HG03342 (cell line): ENCODE measurements at regions not wholly inside any gene's neighbourhood (a gene's known extent, or its start where the extent isn't known, plus 50 kb on each side); places are given as distances from the start of the nearest gene placed in this dataset.

ENCODE experiments used
- ATAC-seq: cut with Tn5 transposase; IDR thresholded peaks from one replicate; pipeline ENCODE4 v1.9.1; 2021; ENCODE audit warnings: mild to moderate bottlenecking, moderate library complexity; ENCODE audit not compliant: unreplicated experiment

DNA sequence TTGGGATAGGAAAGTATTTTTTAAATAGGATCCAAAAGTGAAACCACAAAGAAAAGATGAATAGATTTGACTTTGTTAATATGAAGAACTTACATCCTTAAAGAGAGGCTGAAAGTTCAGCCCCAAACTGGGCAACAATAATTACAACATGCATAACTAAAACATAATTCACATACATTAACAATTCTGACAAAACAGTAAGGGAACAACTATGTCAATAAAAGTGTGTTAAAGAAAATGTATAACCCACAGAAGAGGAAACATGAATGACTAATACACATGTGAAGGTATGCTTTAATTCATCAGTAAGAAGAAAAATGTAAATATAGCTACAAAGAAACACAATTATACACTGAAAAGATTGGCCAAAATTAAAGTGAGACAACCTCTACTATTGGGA lies 1597.6 kb upstream of the MIR17HG start:
- no peak for ATAC-seq

DNA sequence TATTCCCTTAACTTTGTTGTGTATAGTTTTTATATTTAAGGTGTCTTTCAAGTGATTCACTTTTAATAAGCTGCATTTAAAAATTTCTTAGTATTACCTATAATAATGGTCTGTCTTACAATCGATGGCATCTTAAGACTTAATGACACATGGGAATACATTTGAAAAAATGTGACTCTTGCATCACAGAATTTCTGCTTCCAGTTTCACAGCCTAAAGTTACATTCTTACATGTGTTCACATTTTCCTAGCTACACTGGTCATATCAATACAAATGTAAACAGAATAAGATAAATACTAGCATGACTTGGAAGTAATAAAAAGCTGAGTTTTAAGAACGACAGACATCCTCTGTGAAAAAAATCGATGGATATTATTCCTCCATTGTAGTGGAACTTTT lies 1597.1 kb upstream of the MIR17HG start:
- ATAC-seq: no peak

DNA sequence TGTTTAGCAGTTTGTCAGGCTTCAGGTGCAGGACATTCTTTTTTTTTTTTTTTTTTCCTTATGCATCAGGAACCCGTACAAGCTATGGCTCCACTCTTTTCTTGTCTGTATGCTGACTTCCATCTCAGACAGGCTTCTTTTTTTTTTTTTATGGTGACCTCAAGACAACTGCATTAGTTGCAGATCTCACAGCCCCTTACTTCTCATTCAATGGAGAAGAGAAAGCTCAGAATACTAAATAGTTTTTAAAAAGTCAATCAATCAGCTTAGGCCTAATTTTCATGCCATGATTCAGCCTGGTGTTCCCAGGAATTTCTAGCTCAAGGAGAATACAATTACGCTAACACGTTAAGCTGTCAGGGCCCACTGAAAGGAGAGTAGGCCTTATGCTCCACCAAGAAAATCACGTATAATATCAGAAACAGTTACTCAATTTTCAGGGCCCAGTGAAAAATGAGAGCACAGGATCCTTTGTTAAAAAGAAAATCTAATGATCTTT lies 1596.0 kb upstream of the MIR17HG start:
- no peak for ATAC-seq

DNA sequence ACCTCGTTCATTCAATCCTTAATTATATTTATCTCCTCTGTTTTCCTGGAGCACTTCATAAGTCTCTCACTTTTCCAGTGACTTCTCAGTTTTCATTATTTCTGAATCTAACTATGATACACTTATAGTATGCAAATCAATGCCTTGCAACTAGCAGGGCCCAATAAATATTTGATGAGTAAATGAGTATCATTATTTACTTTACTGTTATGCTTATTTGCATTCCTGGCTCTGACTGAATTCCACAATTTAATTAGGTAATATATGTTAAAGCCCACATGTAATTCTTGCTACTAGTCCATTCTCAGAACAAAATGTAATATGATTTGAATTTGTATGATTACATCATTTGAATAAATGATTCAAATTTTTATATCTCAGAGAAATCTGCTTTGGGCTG lies 1595.1 kb upstream of the MIR17HG start:
- no peak for ATAC-seq

DNA sequence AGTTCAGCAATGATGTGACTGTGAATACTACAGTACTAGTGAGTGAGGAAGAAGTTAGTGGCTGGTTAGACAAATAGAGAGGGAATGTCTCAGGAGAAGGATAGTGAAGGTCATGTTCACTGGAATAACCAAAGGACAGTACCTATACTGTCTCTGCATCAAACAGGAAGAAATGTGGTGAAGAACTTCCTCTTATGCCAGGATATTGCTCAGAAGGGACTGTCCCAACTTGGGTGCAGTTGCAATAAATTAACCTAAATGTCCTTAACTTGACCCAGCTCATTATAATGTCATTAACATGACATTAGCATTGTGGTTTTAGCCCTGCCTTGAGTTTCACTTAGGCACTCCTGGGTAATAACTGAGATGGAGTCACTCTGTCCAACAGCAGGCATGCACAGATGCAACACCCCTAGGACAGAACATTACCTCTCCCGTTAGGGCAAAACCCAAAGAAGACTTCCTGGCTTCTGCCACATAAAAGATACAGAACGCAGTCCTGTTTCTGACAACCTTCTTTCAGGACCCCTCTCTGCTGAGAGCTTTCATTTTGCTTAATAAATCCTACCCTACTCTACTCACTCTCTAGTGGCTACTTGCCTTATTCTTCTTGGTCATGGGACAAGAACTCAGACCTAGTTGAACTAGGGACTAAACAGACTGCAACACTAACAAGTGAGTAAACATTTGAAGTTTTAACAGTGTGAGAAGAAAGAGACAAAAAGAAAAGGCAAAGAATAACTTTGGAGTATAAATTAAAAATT lies 1591.6 kb upstream of the MIR17HG start:
- no peak for ATAC-seq

DNA sequence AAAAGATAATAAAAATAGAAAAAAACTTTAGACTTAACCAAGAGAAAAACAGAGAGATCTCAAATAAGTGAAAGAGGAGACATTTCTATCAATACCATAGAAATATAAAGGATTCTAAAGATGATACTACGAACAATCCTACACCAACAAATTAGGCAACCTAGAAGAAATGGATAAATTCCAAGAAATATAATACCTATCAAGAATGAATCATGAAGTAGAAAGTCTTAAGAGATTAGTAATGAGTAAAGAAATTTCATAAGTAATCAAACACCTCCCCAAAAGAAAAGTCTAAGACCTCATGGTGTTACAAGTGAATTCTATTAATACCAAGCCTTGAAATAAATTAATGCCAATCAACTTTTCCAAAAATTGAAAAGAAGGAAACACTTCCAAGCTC lies 1584.5 kb upstream of the MIR17HG start:
- no peak for ATAC-seq

DNA sequence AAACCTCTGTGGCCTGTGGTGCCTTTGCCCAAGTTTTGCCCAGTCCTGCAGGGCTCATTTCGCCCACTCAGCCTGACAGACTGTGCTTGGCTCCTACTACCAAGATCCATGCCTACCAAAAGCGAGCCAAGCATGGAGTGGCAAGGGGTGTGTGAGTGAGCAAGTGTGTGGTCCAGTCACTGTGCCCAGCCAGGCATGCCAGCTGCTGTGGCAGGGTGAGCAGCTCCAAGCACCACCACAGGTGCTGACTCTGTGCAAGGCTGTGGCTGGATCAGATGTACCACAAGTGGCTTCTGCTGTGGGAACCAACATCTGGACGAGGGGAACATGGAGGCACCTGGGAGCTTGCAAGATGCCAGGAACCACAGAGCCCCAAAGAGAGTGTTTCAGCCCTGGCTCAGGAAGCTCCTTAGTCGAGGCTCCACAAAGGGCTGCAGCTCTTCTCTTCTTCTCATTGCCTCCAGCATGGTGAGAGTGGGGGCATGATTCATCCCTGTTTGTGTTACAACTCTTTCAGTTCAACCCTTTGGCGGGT lies 1564.2 kb upstream of the MIR17HG start:
- ATAC-seq: no peak

DNA sequence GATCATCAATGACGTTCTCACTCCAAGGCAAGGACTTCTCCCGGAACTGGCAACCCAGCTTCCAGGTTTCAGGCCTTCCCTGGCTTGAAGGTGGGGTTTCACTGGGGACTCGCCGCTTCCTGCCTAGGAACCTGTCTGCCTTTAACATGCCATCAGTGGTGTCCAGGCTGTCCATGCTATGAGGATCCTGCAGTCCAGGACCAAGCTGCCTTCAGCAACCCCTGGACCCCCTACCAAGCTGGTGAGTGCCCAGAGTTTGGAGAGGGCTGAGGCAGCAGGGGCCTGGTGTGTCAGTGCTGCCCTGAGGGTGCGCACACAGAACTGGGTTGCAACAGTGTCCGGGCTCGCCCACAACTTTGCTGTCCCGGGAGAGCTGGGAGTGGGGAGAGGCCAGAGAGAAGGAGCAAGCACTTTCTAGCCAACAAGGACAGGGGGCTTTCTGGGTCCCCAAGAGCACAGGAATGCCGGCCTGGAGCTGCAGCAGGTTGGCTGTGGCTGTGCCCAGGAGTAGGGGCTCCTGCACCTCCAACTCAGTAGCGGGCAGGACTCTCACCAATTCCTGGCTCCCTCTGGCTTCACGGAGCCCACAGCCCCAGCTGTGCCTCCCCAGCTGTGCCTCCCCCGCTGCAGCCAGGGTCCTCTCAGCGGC lies 1563.2 kb upstream of the MIR17HG start:
- no peak for ATAC-seq

DNA sequence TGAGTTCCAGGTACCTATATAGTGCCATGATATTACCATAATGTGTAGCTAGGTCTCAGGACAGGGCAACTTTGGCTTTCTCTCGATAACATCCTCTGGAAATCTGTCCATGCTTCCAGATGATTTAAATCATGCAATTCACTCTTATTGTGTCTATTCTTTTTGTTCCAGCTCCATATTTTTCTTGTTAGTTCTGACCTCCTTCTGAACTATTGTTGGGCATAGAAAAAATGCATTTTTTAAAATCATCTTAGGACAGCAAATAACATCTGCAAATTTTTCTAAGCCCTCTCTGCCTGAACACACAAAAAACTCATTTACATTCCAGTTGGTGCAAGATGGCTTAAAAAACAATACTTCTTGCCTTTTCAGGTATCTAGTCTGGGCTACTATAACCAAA lies 1561.0 kb upstream of the MIR17HG start:
- ATAC-seq: no peak

DNA sequence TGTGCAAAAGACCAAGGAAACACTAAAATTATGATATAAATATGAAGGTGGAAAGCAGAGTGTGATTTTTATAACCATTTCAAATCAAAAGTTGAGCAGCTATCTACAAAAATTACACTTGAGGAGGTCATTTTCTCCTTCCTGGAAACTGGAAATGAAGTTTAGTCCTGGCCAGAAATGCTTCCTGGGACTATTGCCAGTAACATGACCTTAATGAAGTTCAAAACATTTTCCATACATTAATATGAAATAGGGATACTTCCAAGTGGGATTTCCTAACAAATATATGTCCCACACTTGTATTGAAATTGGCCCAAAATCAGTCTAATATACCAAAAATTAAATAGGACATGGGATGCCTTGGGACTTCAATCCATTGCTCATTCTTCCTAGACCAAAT lies 1556.8 kb upstream of the MIR17HG start:
- ATAC-seq: no peak

DNA sequence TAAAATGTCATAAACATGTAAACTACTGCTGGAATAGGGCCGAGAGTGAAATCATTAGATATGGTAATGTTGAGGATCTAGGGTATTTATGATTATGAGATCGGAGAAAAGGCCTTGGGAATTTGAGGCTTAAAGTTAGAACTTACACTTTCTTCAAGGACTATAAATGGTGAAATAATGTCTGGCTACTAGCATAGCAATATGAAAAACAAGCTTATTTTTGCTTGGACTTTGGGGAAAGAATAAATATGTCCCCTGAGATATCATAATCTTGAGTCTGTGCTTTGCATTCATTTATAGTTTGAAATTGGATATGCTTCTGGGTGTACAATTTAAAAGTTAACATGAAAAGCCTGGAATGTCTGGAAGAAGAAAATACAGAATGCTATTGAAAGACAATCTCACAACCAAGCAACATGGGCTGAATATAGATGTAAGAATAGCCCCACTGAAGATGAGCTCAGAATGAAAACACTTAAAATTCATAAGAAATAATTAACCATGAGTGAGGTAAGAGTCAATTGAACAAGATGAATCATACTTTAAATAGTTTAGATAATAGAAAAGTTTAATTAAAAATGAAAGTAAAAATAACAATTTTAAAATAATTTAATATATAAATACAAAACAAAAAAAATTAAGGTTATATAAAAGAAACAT lies 1555.4 kb upstream of the MIR17HG start:
- no peak for ATAC-seq

DNA sequence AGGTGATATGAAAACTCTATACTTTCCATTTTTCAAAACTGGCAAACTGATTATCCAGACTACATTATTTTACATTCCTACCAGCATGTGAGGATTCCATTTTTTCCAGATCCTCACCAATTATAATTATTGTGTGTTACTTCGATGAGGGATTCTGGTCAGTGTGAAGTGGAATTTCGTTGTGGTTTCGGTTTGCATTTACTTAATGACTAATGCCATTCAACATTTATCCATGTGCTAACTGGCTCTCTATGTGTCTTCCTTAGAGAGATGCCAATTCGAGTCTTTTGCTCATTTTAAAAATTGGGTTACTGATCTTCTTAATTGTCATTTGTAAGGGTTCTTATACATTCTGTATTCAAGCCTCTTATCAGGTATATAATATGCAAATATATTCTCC lies 1551.3 kb upstream of the MIR17HG start:
- ATAC-seq: no peak

DNA sequence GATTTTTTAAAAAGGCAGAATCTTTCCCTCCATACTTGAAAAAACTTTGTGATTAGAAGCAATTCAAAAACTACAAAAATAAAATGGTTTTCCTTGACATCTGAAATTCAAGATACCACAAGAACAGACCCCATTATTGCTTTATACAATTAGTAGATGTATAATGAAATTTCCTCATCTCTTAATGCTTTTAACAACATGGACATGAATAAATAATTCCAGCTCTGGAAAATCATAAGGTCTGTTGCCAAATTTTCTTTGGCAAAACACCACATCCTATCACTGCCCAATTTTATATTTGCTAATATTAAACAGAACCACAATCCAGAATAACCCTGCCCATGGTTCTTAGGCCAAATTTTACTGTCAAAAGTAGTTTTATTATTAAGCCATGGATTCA lies 1543.6 kb upstream of the MIR17HG start:
- ATAC-seq: no peak

DNA sequence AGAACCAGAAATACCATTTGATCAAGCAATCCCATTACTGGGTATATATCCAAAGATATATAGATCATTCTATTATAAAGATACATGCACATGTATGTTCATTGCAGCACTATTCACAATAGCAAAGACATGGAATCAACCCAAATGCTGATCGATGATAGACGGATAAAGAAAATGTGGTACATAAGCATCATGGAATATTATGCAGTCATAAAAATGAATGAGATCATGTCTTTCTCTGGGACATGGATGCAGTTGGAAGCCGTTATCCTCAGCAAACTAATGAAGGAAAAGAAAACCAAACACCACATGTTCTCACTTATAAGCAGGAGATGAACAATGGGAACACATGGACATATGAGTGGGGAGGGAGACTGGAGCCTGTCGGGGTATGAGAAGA lies 1540.9 kb upstream of the MIR17HG start:
- no peak for ATAC-seq

DNA sequence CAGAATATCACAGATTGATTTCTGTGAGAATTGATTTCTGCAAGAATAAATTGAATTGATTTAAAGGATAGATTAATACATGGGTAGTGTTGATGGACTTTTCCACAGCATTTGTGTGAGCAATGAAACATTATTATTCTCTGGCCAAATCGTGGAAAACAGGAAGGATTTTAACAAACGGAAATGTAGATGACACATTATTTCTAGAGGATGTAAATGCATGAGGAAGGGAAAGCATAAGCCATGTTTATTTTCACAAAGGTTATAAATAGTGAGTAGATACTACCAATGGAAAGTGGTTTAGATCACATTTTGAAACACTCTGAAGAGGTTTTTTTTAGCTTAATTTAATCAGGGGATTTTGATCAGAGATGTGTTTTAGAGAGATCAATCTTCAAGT lies 1534.6 kb upstream of the MIR17HG start:
- no peak for ATAC-seq

DNA sequence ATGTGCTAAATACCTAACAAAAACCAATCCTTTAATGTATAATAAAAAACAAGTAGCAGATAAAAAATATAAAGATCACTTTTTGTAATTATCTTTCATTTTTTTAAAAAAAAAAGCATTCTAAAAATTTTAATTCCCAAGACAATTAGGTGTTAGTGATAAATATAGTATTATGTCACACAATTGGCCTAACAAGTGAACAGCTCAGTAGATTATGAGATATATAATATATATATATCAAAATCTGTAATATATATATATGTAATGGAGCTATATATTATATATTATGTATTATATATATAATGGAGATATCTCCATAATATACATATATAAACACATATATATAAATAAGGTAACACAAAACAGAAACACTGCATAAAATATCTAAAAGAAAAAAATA lies 1531.1 kb upstream of the MIR17HG start:
- no peak for ATAC-seq

DNA sequence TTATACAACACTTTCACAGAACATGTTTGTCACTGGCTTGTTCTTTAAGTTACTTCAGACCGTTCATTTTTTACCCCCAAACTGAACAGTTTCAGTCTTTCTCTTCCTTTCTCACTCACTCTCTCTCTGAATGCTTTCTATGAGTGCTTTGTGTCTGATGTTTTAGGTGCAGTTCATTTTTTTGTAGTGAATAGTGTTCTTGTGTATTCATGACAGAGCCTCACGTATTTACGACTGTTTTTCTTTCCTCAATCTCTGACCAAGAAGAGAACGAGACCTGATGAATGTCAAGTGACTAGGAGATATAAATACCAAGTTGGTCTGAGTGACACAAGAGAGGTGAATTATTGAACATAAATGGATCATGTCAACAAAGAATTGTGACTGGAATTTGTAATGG lies 1525.0 kb upstream of the MIR17HG start:
- ATAC-seq: no peak

DNA sequence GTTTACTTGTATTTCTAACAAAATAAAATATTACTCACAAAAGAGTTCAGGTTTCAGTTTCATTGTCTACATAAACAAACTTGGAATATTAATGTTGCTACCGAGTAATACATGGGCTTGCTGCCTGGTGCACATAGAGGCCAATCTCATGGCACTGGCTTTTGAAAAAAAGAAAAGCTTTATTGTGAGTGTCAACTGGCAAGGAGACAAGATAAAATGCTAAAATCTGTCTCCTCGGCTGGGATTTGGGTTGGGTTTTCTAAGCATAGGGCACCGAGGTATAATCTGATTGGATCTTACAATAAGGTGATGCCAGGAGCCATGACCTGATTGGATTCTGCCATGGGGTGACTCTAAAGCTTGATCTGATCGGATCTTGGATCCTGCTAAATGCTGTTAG lies 1519.9 kb upstream of the MIR17HG start:
- no peak for ATAC-seq

DNA sequence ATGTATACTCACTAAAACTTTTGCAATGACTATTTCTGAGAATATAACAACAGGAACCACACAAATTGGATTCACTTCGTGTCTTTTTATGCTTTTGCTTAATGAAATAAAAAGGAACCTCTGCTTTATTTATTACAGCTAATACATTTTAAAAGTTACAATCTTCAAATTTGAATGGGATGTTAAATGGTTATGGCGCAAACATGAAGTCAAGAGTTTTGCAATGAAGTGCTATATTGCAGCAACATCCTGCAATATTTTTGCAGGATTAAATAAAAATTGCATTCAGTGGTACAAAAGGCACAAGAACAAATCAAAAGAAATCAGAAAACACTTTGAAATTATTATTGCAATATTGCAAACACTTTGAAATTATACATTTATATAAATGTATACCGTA lies 1519.0 kb upstream of the MIR17HG start:
- no peak for ATAC-seq

DNA sequence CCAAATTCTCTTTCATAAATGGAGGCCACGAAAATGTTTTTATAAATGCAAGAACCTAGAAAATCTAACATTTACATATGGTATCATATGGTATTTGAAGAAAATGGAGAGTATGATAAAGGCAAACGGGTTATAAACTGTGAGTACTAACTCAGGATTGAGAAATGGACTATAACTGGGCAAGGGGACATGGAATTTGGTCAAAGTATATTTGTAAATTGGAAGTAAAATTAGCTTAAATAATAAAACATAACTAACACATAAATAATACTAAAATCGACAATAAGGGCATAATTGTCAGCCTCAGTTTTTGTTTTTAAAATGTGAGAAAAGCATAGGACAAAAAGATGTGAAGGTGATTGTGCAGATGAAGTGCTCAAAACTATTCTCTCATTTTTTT lies 1516.3 kb upstream of the MIR17HG start:
- no peak for ATAC-seq

DNA sequence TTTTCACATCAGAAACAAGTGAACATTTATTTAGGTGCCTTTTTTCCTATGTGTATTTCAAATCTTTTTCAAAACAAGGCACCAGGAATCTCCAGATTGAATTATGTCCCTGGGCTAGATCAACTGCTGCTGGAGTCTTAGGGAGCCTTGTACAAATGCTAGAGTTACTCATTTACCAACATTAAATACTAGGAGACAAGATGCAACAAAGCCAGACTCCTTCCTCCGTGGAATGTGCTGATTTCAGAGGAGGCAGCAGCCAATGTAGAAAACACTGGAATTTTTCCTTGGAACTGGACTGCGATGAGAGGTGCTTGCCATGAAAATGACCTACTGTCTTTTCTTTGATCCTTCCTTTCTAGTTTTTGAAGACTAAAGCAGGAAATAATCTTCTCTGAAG lies 1514.7 kb upstream of the MIR17HG start:
- no peak for ATAC-seq

DNA sequence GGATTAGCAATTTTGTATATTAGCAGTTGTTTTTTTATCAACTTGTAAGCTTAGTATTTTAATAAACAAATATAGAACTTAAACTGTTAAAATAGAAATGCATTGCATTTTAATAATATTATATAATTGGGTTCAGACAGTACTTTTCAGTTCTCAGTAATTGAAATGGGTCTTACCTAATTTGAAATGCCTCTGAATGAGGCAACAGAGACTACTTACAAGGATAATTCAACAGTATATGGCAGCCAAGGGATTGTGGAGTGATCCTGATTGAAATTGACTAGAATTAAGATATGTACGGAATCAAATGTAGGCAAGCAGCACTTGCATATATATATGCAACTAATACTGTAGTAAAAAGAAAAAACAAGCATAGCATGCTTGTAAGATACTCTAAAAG lies 1503.9 kb upstream of the MIR17HG start:
- ATAC-seq: no peak
